Epithelial cell of prostate (primary cell): ENCODE measurements at regions not wholly inside any gene's neighbourhood (a gene's known extent, or its start where the extent isn't known, plus 50 kb on each side); places are given as distances from the start of the nearest gene placed in this dataset.
A peak's percentile ranks its signal among the peaks of the same experiment; 100 is the strongest.

Source experiments
- DNase-seq: peaks from one replicate; pipeline ENCODE4 v3.0.0-alpha.2; 2011; ENCODE audit warnings: low read depth, low spot score
- H3K27ac ChIP-seq: fragments of 450-650 bp; 2 replicates; pipeline ENCODE4 v1.5.1; 2017; ENCODE audit warnings: mild to moderate bottlenecking

DNA sequence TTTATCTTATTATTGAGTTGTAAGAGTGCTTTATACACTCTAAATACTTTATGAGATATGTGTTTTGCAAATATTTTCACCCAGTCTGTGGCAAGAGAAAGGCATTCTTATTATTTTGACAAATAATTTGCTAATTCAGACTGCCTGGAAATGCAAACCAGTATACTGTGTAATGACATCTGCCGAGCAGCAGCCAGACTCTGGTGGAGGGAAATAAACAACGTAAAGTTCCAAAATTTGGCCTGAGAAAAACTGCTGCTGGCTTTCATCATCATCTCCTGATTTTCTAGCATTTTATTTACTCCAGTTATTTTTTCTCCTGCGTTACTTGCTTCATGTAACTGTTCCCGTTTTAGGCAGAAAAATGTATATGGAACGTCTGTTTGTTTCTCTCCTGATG, 161.6 kb downstream of the RNF152 start:
- H3K27ac ChIP-seq = no peak overlapping the region
- no peak for DNase-seq

DNA sequence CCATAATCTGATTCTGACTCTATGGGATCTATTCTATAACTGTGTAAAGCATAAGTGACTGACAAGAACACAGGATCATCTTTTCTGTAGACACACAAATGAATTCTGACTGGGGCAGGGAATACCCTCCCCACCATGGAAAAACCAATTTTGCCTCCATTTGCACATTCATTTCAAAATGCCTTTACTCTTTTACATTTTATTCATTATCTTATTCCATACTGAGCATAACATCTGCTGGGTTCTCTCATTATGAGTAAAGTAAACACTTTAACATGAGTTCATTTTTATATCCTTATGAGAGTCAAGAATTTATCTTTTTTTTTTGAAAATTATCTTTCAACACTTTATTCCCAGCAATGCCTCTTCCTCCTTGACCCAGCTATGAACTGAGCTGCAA, 163.5 kb downstream of the RNF152 start:
- no peak for DNase-seq

DNA sequence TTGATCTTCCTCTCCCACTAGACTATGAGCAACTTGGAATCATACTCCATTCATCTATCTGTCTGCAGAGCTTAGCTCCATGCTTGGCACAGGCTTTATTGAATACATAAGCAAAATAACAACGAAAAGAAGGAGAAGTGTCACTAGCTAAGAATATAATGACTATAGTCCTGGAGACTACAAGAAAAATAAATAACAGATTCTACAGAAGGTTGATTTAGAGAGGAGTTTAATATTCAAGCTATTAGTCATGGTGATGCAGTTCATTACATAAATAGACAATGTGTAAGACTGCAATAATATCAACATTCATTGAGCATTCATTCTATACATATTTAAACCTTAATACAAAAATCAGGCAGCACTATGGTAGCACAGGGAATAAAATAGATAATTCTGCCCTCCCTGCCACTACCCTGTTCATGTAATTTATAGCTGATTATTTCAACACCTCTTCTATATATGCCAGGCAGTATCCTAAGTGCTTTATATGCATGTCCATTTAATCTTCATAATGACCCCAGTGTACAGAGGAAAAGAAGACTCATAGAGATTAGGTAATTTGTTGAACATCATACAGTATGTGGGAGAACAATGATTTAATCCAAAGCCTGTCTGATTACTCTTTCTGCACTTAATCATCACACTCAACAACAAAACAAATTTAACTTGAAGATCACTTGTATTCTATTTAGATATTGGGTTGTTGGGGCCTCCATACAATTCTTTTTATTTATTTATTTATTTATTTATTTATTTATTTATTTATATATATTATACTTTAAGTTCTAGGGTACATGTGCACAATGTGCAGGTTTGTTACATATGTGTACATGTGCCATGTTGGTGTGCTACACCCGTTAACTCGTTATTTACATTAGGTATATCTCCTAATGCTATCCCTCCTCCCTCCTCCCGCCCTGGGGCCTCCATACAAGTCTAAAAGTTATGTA, 165.3 kb downstream of the RNF152 start:
- no peak for DNase-seq
- no peak overlapping the region for H3K27ac ChIP-seq

More for the DNA sequence above, 163.5 kb downstream of the RNF152 start:
- H3K27ac ChIP-seq = no peak overlapping the region

DNA sequence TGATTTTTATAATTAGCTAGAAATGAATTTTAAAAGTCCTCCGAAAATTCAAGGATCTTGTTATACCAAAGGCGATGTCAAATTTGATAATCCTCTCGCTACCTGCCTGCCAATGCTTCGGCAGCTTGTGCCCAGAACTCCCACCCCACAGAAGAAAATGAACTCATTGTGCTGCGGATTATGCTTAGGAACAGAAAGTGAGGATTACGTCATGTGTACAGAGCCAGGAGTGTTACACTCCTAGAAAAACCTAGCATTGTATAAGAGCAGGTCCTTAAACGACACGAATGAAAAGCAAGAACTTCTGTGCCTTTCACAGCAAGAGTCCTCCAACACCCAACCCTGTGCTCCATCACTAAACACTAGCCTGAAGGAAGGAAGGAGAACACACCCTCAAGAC, 168.3 kb downstream of the RNF152 start:
- H3K27ac ChIP-seq = no peak overlapping the region
- DNase-seq = no peak

DNA sequence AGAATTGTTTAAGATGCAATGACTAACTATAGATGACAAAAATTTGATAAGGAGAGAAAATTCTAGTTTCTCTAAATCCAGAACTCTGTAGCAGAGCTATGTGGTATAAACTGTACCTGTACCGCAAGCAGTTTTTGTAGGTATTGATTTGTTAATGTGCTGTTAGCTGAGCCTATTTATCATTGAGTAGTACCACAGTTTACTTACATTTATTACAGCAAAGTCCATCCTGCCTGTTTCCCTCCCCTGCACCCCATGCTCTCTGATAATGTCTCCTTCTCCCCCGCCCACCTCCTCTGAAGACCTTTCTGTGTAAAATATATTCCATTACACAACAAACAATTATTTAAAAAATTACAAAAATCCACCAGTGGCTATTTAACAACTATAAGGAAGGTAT, 170.6 kb downstream of the RNF152 start:
- no peak for DNase-seq

DNA sequence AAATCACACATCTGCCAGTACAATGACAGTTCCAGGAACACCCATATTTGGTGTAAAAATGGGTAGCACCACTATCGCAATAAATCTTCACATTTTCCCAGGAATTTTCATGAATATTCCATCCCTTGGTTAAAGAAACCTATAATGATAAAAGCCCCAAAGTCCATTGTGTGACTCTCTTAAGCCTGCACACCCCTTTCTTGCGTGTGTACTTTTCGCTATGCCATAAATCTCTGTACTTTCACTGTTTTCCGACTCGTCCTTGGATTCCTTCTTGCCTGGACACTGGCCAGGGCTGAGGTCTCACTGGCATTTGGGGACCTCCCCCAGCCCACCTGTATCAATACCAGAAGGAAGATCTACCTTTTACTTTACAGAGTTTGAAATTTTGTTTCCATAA, 172.3 kb downstream of the RNF152 start:
- no peak for DNase-seq
- no peak overlapping the region for H3K27ac ChIP-seq

More for the DNA sequence above, 170.6 kb downstream of the RNF152 start:
- no peak overlapping the region for H3K27ac ChIP-seq

DNA sequence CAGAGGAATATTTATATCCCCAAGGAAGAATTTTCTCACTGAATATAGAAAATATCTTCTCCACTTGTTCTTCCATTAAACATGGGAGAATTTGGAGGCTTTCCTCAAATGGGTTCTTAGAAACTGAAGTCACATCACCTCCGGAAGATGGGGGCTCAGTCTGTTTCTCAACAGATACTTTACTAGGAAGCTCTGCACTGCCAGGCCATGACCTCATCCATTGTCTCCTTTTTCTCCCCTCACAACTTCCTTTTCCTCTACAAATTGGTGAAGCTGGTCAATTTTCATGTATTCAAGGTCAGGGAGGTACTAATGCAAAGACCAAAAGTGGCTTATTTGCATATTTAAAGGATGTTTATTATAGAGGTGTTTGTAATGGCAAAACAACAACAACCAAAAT, 173.1 kb downstream of the RNF152 start:
- no peak overlapping the region for H3K27ac ChIP-seq
- no peak for DNase-seq

DNA sequence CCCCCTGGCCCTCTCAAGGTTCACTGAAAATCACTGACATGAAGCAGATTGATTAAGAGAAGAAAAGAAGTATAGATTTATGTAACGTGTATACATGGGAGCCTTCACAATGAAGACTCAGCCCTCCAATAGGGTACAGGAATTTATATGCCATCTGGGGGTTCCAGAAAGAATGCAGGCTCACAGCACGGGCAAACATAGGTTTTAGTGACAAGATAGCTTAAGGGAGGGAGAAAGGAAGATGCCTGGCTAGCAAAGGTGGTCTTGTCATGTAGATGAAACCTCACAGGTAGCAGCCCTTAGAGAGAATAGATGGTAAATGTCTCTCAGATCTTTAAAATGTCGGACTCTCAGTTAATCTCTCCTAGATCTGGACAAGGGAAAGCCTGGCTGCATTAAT, 173.9 kb downstream of the RNF152 start:
- no peak overlapping the region for H3K27ac ChIP-seq
- no peak for DNase-seq

DNA sequence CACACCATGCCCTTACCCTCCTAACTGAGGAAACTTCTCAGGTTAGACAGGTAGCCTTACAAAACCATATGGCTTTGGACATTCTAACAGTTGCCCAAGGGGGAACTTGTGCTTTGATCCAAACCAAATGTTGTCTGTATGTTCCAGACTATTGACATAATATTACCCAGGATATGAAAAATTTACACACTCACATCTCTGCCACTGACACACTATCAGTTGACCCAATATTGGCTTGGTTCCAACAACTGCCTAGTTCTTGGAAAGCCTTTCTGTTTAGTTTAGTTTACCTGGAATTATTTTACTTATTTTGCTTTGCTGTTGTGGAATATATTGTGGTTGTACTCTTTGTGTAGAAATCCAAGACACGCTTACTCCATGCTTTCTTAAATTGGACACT, 178.4 kb downstream of the RNF152 start:
- no peak overlapping the region for H3K27ac ChIP-seq
- DNase-seq = no peak

DNA sequence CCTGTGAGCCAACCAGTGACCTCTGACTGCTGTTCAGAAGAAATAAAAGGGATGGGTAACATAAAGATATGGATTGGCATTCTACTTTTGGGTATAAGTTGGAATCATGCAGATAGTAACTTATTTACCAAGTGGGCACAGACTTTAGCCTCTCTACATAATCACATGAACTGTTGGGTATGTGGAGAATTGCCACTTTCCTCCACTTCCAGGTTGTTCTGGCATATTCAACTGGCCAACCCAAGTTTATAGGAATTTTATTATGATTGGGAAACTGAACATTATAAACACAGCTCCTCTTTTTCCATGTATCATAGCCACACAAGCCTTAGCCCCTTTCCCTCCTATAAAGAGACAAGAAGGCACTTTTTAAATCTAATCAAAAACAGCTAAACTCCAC, 179.3 kb downstream of the RNF152 start:
- no peak for DNase-seq
- H3K27ac ChIP-seq = no peak overlapping the region

DNA sequence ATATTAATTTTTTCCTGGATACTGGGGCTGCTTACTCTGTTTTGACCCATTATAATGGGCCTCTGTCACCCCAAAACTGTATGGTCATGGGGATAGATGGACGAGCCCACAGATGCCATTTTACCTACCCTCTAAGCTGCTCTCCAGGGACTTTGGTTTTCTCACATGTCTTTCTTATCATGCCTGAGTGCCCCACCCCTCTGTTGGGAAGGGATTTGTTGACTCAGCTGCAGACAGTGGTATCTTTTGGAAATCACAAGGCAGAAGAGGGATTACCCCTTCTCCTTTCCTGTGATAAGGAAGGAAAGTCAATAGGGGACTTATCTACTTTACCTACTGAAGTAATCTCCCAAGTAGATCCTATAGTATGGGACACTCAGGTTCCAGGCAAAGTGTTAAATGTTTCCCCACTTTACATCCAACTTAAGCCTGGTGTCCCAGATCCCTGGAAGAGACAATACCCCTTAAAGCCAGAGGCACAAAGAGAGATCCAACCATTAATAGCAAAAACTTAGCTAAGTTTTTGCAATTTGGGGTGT, 182.7 kb downstream of the RNF152 start:
- no peak for DNase-seq

DNA sequence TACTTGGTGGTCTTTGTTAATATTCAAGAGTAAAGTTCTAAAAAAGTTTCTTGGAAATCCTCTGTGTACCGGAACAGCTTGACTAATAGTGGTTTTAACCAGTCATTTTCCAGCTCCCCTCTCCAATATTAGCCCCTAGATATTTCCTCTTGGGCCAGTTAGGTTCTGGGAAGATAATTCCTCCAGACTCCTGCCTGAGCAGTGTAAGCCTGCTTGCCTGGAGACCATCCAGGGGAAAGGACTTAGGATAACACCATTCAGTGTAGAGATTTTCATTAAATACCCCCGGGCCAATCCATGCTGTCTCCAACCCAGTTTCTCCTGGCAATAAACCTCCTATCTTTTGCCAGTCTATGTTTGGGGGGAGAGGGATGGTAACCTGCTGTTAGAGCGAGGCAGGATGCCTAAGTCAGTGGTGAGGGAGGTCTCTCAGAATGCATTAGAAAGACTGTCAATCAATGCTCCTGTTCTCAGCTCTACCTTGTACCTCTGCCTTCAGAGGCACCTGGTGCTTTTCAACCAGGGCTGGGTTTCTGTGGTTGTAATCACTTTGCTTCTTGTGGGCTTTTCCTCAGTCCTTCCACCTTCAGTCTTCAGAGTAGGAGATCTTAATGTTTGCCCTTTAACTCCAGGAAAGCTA, 186.4 kb downstream of the RNF152 start:
- no peak for DNase-seq
- H3K27ac ChIP-seq = no peak overlapping the region

More for the DNA sequence above, 182.7 kb downstream of the RNF152 start:
- no peak overlapping the region for H3K27ac ChIP-seq

DNA sequence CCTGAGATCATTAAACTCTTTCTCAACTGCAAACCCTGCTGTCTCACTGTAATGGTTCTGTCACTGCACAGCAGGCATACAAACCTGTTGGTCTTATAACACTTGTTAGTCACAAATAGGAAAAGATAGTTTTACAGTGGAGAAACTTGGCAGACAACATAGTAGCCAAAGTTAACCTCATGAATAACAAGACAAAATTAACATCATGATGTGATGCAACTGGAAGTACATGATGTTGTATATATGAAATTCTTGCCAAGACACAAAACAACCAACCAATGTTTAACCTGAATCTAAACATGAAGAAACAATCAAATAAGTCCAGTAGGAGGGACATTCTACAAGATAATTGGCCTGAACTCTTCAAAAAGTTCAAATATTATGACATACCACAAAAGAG, 189.3 kb downstream of the RNF152 start:
- no peak overlapping the region for H3K27ac ChIP-seq
- no peak for DNase-seq

DNA sequence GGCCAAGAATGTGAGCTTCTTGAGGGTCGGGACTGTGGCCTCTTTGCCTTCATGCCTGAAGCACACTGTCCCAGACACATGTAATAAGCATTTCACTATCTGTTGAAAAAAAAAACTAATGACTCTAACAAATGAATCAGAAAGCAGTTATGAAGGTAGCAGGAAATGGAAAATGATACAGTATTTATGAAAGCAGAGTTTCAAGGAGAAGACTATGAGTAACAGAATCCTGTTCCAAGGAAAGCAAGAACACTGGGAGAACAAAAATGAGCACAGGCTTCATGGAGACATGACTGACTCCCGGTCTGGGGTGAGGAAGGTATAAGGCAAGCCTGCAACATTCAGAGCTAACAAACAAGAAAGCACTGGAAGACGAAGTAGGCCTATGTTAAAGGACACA, 190.8 kb downstream of the RNF152 start:
- H3K27ac ChIP-seq = peak overlapping the region; percentile 63
- DNase-seq = peak; percentile 5

DNA sequence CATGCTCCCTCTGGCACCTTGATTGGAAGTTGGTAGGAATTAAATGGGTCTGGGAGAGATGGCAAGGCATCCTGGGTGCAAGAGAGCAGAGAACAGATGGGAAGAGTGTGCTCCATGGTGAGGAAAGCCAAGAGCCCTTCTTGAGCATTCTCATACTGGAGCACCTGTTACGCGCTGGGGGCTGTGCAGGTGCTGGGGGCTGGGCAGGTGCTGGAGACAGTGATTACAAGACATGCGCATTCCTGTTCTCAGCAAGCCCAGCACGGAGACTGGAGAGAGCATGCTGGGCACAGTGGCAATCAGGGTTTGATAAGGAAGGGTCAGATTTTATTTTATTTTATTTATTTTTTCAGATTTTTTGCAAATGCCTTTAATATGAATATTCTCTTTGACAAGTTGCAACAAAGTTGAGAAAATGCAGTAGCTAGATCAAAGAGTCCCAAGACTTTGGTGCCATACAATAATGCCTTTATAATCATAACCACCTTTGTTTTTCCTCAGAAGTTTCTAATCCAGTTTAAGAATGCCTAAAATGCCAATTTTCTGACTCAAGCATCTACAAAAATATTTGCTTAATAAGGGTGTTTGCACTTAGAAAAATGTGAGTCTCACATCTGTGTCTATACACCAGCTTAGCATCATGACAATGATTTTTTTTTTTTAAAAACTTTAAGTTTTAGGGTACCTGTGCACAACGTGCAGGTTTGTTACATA, 193.3 kb downstream of the RNF152 start:
- DNase-seq = no peak
- H3K27ac ChIP-seq = no peak overlapping the region

DNA sequence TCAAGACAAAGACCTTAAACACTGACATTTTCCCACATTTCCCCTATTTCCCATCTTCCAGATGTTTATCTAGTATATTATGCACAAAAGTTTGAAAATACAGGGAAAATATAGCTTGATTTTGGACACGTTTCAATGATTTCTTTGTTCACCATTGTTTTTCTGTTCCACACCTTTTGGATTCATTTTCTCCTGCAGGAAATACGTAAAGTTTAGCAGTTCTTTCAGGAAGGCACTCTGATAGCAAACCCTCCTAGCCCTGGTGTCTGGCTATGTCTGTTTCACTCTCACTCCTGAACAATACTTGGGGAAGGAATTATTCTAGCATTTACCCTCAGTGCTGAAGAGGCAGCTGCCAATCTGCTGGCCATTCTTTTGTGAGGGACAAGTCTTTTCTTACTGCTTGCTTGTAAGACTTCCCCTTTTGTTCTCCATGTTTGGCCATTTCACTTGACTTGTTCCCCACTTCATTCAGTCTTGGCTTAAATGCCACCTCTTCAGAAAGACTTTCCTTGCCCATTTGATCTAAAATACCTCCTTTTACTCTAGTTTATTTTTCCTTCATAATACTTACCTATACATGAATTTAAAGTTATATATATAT, 195.4 kb downstream of the RNF152 start:
- no peak for DNase-seq
- no peak overlapping the region for H3K27ac ChIP-seq

DNA sequence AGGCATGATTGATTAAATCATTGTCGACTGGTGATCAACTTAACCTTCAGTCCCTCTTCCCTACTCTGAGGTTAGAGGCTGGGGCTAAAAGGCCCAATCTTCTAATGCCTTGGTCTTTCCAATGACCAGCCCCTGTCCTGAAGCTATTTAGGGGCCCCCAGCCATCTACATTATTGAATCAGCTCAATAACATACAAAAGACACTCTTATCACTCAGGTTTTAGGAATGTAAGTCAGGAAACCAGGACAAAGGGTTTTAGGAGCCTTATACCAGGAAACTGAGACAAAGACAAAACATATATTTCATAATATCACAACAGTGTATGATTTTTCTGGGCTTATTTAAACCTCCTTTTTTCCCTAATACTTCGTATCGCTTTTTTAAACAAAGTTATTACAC, 198.6 kb downstream of the RNF152 start:
- peak overlapping the region; percentile 12 for H3K27ac ChIP-seq
- DNase-seq = no peak

DNA sequence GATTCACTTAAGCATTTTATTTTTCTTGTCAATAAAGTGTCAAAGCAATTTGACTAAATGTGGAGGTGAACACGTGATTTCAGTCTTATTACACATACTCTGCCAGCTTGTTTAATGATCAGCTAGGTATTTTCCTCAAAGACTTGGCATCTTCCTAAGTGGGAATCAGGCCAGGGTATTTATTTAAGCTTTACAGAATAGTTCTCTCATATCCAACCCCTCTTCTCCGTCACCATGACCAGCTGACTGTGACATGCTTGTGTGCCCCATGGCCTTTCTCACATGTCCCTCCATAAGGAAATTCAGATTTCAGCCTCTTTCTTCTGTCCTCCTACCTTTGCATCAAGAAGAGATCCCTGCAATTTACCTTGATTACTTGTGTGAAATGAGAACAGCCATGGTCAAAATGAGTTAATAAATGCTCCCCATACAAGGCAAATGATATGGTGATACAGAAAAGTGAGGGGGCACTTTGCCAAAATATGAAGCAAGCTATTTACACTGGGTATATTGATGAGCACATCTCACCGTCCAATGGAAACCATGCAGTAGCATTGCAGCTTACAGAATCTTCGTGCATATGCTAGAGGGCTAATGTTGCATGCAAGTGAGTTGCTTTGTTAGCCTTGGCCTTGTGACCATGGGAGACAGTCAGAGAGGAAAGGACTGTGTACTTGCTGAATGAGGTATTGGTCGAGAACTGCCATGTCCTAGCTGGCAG, 202.2 kb downstream of the RNF152 start:
- DNase-seq = no peak
- no peak overlapping the region for H3K27ac ChIP-seq

DNA sequence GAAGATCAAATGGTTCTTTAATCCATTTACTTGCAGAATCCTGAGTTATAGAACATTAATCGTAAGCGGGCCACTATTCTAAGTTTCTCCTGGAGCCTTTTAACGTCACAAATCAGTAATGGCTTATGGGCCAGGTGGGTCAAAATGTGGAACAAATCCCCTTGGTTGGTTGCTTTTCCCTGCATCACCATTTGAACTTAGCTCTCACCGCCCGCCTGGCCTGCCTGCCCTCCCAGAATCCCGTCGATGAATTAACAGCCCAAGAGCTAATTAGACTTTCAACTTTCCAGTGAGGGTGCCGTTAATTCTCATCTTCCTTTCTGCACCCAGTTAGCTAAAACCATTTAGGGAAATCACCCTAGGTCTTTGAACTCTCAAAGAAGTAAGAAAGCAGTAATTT, 205.5 kb downstream of the RNF152 start:
- no peak for DNase-seq
- no peak overlapping the region for H3K27ac ChIP-seq

DNA sequence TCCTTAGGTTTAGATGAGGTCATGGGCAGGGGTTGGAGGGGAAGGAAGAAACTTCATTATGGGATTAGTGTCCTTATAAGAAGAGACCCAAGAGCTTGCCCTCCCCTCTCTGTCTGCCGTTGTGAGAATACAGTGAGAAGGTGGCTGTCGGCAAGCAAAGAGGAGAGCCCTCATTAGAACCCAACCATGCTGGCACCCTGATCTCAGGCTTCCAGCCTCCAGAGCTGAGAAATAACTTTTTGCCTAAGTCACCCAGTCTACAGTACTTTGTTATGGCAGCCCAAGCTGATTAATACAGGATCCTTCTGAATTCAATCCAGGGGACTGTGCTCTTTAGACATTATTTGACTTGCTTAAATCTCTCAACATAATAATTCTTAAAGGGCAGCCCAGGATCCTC, 209.0 kb downstream of the RNF152 start:
- no peak overlapping the region for H3K27ac ChIP-seq
- no peak for DNase-seq
